Stimulated activated CD4-positive, alpha-beta T cell treated with anti-CD3 and anti-CD28 coated beads, TNF-alpha, amount 100 ng/mL, for 24 hours (primary cell): ENCODE measurements at regions not wholly inside any gene's neighbourhood (a gene's known extent, or its start where the extent isn't known, plus 50 kb on each side); places are given as distances from the start of the nearest gene placed in this dataset.

Experiments used
- DNase-seq, 3 experiments: peaks; one replicate each; pipeline ENCODE4 v3.0.0-alpha.2; 2020; ENCODE audit warnings: low read depth in 3 of 3

DNA sequence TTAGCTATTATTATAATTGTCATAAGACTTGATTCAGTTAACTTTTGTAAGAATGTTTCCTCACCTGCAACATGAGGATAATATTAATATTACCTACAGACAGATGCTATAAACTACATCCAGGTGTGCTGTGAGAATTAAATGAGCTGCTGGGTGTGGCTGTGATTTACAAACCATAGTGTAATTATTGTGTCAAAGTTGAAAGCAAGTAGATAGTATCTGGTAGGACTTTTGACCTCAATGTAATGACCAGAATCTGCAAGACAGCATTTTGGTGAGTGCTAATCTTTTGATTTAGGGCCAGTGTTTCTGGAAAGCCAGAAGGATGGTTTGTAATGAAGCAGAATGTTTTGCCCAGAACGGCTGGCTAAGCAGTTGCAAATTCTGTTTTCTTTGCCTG lies 162.5 kb downstream of the TRMT11 start:
- DNase-seq, result no peak

DNA sequence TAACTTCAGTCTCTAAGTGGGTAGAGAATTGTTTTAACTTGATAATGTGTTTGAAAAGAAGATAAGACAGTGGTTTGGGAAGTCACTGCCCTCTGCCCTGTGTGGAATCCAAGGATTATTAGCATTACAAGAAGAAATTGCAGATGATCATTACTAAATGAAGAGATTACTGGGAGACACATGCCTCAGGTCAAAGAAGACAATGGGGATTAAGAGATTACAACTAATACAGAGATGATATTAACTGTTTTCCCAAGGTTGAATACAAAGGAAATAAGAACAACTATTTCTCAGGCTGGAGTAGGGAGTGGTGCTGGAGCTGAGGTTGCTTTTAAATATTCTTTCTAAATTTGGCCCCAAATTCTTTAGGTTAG lies 166.0 kb downstream of the TRMT11 start:
- no peak for DNase-seq

- DNase-seq, result no peak
Measured at GRCh38 chr6:126153661-126154060, 167.3 kb downstream of the TRMT11 start.

GRCh38 chr6:126156973-126157372 lies 170.6 kb downstream of the TRMT11 start:
- no peak for DNase-seq

GRCh38 chr6:126167726-126168125 lies 172.2 kb upstream of the CENPW start:
- DNase-seq, result no peak

GRCh38 chr6:126170433-126170832 lies 169.5 kb upstream of the CENPW start:
- no peak for DNase-seq

- DNase-seq, result no peak
Measured at GRCh38 chr6:126170978-126171382, 168.9 kb upstream of the CENPW start.

GRCh38 chr6:126172131-126172530 lies 167.8 kb upstream of the CENPW start:
- DNase-seq, result no peak

DNA sequence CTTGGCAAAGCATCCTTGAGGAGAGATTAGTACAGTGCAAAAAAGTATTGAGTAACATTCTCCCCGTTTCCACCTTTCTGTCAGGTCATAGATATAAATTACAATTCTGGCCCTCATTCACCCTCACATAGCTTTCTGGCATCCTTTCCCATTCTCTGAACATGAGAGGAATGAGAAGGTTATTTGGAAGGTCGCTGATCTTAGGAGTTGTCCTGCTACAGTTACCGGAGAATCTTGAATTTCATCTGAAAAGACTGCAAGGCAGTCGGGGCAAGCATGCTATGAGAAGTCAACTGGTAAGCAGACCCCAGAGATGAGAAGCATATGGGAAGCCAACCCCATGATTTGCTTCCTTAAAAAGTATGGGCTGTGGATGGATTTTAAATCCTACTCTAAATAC lies 166.7 kb upstream of the CENPW start:
- no peak for DNase-seq

DNA sequence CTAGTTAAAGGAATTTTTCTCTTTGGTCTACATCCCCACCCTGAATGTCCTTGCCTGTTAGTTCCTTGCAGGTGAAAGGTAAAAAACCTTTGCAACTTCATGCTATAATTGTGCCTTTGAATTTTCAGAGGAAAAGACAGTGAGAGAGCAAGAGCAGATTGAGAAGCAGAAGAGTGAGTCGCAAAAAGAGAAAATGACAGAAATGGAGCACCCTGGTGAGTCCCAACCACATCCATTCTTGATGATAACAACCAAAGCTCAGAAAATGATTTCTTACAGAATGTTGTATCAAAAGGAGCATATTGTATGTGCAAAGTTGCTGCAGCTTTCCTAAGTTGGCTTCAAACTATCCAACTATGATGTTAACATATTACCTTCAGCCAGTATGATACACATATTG lies 165.2 kb upstream of the CENPW start:
- DNase-seq, result no peak

DNA sequence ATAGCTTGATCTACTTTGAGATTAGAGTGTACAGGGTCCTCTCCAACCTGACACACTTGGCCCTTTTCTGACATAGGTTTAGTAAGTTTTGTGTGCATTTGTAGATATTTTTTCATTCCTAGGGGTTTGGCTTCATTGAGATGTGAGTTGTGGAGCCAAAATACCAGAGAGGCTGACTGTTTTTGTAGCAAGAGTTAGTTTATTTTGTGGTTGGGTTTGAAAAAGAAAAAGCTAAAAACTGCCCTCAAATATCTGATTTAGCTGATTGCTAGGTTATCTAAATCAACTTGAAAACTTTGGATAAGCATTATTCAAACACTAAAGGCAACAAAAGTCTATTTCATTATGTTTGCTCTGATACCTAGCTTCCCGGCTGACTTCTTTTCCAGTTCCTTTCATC lies 164.7 kb upstream of the CENPW start:
- no peak for DNase-seq

GRCh38 chr6:126176282-126176681 lies 163.6 kb upstream of the CENPW start:
- DNase-seq, result no peak

- DNase-seq, result peak in 1 of 3 experiments; percentile 10
Measured at GRCh38 chr6:126180585-126180984, 159.3 kb upstream of the CENPW start.

GRCh38 chr6:126181173-126181741 lies 158.7 kb upstream of the CENPW start:
- no peak for DNase-seq

- DNase-seq, result no peak
Measured at GRCh38 chr6:126181890-126182289, 158.0 kb upstream of the CENPW start.

- DNase-seq, result no peak
Measured at GRCh38 chr6:126182650-126183311, 157.1 kb upstream of the CENPW start.

DNA sequence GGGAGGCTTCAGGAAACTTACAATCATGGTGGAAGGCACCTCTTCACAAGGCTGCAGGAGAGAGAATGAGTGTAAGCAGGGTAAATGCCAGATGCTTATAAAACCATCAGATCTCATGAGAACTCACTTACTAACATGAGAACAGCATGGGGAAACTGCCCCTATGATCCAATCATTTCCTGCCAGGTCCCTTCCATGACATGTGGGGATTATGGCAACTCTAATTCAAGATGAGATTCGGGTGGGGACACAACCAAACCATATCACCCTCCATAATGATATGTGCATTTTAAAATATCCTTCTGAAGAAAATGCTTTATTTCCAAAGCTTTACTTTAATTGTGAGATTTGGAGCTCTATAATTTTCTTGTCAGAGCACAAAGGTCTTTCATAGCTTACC lies 154.1 kb upstream of the CENPW start:
- no peak for DNase-seq

DNA sequence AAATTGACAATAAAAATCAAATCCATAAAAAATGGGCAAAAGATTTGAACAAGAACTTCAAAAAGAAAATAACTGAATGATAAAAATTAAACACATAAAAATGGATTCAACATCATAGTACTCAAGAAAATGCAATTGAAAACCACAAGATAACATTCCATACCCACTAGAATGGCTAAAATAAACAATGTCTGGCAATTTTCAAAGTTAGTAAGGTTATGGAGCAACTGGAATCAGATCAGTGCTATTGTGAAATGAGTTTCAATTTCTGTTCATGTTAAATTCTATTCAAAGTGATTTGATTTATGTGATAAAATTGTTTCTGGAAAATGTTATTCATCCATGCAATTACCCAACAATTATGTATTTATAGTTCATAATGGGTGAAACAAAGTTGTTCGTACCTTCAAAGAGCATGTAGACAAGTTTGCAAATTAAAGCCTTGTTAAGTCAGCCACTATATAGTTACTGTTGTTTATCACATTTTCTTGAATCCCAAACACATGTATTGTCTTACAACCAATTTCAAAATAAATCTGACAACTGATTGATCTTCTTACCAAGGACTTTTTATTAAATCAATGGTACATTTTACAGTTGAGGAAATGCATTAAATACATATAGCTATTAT lies 151.5 kb upstream of the CENPW start:
- no peak for DNase-seq

DNA sequence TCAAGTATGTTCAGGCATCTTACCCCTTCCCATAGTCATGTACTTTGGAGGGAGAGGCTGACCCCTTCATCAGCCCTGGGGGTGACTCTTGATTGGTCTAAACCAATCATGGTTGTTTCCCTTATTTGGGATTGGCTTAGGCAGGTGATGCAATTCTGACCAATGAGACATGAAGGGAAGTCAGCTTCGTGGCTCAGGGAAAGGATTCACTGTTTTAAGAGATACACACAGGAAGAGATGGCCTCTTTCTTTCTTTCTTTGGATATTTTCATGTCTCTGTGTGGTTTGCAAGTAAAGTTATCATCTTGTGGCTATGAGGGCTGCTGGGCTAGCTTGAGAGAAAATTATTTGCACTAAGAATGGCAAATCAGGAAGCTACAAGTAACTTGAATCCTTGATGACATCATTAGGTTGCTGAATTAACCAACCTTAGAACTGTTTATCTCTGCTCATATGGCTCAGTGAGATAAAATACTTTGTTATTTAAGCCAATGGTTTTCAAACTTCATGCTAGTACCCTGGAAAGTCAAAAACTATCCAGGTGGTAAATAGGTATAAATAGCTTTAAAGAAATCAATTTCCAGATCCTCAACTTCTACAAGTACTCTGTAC lies 144.2 kb upstream of the CENPW start:
- no peak for DNase-seq

- no peak for DNase-seq
Measured at GRCh38 chr6:126198631-126199030, 141.3 kb upstream of the CENPW start.

- no peak for DNase-seq
Measured at GRCh38 chr6:126199466-126199865, 140.4 kb upstream of the CENPW start.

- DNase-seq, result no peak
Measured at GRCh38 chr6:126202707-126203106, 137.2 kb upstream of the CENPW start.

GRCh38 chr6:126204126-126204525 lies 135.8 kb upstream of the CENPW start:
- no peak for DNase-seq
